Activated naive CD8-positive, alpha-beta T cell treated with anti-CD3 and anti-CD28 coated beads, Interleukin-2, amount 50 U/mL, for 24 hours (primary cell): ENCODE measurements at regions not wholly inside any gene's neighbourhood (a gene's known extent, or its start where the extent isn't known, plus 50 kb on each side); places are given as distances from the start of the nearest gene placed in this dataset.

ENCODE experiments used
- ATAC-seq: fragments of 150-1000 bp; cut with Tn5 transposase; one replicate; pipeline ENCODE4 v1.10.0; 2021
- DNase-seq: peaks from one replicate; pipeline ENCODE4 v3.0.0; 2021
- H3K27ac Mint-ChIP-seq: one replicate; pipeline ENCODE4 v1.8.0; 2021; ENCODE audit warnings: mild to moderate bottlenecking, mixed read lengths
- H3K27me3 Mint-ChIP-seq: one replicate; pipeline ENCODE4 v1.8.0; 2021; ENCODE audit warnings: mixed read lengths
- H3K36me3 Mint-ChIP-seq: one replicate; pipeline ENCODE4 v1.8.0; 2021; ENCODE audit warnings: low read depth, mixed read lengths
- H3K4me1 Mint-ChIP-seq: one replicate; pipeline ENCODE4 v1.8.0; 2021; ENCODE audit warnings: mixed read lengths
- H3K4me3 Mint-ChIP-seq: one replicate; pipeline ENCODE4 v1.8.0; 2021; ENCODE audit warnings: mild to moderate bottlenecking, moderate library complexity, mixed read lengths
- H3K9me3 Mint-ChIP-seq: one replicate; pipeline ENCODE4 v1.8.0; 2021; ENCODE audit warnings: mixed read lengths

DNA sequence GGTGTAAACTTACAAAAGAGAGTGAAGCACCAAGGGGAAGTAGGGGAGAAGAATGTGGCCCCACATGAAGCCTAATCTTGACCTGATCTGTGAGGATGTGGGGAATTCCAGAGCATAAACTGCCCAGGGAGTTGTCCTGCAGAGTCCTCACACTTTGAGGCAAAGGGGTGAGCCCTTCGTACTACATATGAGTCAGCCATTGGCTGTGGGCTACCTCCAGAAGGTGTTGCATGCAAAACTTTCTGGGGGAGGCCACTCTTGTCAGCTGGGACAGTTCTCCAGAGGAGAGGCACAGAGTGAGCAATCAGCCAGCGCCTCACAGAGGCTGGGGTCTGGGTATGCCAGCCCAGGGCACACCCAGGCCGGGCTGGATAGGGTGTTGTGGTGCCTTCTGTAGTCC lies 98.1 kb upstream of the NMUR2 start:
- H3K27ac Mint-ChIP-seq = no peak overlapping the region
- no peak overlapping the region for H3K4me3 Mint-ChIP-seq
- H3K27me3 Mint-ChIP-seq = peaks cover 17% of the 10 kb centered on the region
- no peak for ATAC-seq
- no peaks in the 10 kb centered on the region for H3K9me3 Mint-ChIP-seq
- no peaks in the 10 kb centered on the region for H3K4me1 Mint-ChIP-seq
- no peak for DNase-seq
- no peaks in the 10 kb centered on the region for H3K36me3 Mint-ChIP-seq

DNA sequence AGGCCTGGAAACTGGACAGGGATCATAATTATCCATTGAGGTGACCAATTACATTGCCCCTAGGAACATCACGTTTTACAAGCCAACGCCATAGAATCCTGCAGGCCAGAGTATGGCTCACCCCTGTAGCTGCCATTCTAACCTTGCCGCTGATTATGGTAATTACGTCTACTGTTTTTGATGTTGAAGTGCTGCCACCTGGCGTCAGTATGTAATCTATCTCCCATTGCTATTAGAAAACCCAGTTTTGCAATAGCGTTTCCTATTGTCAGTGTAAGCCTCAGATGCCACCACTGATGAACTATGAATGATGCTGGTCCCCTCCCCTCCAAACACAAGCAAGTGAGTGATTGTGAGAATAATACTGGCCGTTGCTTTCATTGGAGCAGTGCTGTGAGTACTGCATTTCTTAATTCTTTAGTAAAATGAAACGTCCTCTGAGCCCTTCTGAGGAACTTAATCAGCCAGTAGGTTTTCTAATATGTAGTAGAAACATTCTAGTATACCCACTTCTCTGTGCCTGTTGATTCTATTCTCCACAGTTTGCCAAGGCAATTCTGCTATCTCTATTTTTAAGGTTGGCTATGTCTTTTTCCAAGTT lies 100.5 kb upstream of the NMUR2 start:
- Mint-ChIP-seq H3K36me3 (no peaks in the 10 kb centered on the region), H3K27ac (no peak overlapping the region), H3K9me3 (no peaks in the 10 kb centered on the region), H3K27me3 (peaks cover 21% of the 10 kb centered on the region), H3K4me3 (no peak overlapping the region), H3K4me1 (no peaks in the 10 kb centered on the region)
- ATAC-seq = peak; percentile 70
- DNase-seq = peak; percentile 54

DNA sequence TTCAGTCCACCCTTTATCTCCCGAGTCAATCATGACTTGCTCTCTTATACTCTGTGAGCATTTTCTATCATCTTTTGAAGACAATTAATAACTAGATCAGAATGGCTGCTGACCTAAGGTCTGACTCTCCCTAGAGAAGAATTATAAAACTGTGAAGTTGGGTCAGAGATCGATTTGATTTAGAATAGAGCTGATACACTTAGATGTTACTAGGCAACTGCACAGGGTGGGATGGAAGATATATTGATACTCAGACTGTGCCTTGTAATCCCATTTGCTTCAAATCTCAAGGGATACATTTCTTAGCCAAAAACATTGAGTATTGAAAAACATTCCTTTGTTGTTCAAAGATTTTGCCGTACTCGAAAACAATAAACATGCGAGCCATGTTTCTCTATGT lies 106.0 kb upstream of the NMUR2 start:
- H3K27me3 Mint-ChIP-seq = peaks cover 12% of the 10 kb centered on the region
- DNase-seq (no peak), ATAC-seq (no peak)
- no peaks in the 10 kb centered on the region for H3K36me3 Mint-ChIP-seq
- H3K27ac Mint-ChIP-seq = no peak overlapping the region
- no peaks in the 10 kb centered on the region for H3K9me3 Mint-ChIP-seq
- H3K4me3 Mint-ChIP-seq = no peak overlapping the region
- no peaks in the 10 kb centered on the region for H3K4me1 Mint-ChIP-seq

DNA sequence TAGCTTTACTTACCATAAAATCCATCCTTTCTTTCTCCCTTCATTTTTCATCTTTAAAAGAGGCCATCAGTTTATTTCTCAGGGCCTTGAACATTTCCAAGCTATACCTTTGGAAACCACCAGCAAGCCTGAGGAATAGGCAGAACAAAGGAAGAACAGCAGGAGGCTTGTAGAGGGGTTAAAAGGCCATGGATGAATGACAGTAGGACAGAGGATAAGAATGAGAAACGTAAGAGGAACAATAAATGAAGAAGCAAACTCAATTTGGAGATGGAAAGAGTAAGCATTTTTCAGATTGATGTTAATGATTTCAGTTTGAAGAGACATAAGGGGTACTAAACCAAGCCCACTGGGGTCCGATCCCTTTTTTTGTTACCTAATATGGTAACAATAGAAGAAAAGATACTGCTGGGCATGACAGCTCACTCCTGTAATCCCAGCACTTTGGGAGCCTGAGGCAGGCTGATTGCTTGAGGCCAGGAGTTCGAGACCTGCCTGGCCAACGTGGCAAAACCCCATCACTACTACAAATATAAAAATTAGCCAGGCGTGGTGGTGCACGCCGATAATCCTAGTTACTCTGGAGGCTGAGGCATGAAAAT lies 106.6 kb upstream of the NMUR2 start:
- ATAC-seq (no peak), DNase-seq (no peak)
- Mint-ChIP-seq H3K27ac (no peak overlapping the region), H3K4me1 (no peaks in the 10 kb centered on the region), H3K36me3 (no peaks in the 10 kb centered on the region), H3K4me3 (no peak overlapping the region), H3K27me3 (peaks cover 14% of the 10 kb centered on the region), H3K9me3 (no peaks in the 10 kb centered on the region)

DNA sequence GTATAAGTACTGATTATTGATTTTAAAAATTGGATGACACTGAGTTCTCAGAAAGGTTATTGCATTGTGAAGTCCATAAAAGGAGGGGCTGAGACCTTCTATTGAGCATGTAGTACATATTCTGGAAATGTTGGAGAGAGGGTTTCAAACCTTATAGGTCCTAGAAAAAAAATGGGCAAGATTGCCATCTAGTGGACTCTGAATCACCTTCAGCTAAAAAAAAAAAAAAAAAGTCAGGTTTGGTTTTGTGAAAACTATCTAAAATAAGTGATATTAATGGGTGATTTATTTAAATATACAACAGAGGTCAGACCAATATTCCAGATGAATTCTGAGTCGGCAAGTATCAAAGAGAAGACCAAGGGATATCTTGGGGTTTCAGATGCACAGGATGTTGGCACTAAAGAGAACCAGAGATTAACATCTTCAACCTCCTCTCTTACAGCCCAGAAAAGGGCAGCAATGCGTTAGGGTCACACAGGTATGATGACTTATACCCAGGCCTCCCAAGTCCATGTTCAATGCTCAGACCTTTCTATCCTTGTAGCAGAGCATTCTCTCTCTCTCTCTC lies 109.8 kb upstream of the NMUR2 start:
- no peaks in the 10 kb centered on the region for H3K9me3 Mint-ChIP-seq
- H3K36me3 Mint-ChIP-seq = no peaks in the 10 kb centered on the region
- DNase-seq = no peak
- peaks cover 5% of the 10 kb centered on the region for H3K27me3 Mint-ChIP-seq
- no peaks in the 10 kb centered on the region for H3K4me1 Mint-ChIP-seq
- no peak for ATAC-seq
- H3K4me3 Mint-ChIP-seq = no peak overlapping the region
- no peak overlapping the region for H3K27ac Mint-ChIP-seq

DNA sequence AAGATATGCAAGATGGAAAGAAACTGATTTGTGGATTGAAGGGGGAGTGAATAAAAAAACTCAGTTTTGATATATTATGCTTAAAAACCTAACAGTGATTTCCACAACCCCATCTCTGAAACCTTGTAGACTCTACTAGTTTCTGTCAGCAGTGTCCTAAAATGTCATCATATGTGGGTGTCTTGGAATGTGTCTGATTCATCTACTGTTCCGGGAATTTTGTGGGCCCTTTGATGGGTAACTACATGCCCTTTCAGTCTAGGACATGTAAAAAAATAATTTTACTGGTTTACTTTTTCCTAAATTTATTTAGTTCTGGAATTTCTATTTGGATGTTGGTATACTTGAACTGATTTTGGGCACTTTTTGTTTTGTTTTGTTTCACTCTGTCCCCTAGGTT lies 118.9 kb upstream of the NMUR2 start:
- Mint-ChIP-seq H3K36me3 (no peaks in the 10 kb centered on the region), H3K27ac (no peak overlapping the region), H3K4me1 (peaks cover 10% of the 10 kb centered on the region), H3K9me3 (no peaks in the 10 kb centered on the region), H3K27me3 (peaks cover 3% of the 10 kb centered on the region), H3K4me3 (no peak overlapping the region)
- no peak for DNase-seq
- no peak for ATAC-seq

DNA sequence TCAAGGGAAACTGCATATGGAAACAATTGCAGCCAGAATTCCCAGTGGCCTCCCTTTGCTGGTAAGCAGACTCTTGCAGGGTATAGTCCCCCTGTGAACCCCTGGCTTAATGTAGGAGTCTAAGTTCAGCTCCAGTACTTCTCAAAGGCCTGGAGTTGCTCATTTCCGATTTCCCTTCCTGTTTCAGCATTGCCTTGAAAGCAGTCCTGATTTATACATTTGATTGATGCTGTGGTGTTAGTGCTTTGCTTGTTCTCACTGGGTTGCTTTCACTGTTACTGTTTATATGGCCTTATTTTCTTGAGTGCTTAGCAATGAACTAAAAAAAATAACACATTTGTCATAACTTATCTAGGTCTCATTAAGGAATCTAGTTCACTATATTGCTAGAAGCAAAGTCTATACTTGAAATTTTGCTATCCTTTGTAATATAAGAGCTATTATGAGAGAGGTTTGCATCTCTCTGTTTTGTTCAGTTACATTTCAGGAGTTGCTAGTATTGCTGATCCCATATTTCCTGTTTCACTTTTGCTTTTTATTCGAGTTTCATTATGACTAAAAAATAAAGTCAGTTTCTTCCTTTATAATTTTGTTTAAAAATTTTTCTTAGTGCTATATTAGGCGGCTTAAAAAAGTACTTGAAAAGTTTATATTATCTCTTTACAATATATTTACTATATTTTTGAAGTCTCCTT lies 122.4 kb upstream of the NMUR2 start:
- no peak overlapping the region for H3K27ac Mint-ChIP-seq
- ATAC-seq (no peak), DNase-seq (no peak)
- H3K9me3 Mint-ChIP-seq = no peaks in the 10 kb centered on the region
- H3K27me3 Mint-ChIP-seq = no peaks in the 10 kb centered on the region
- H3K4me1 Mint-ChIP-seq = peaks cover 10% of the 10 kb centered on the region
- no peaks in the 10 kb centered on the region for H3K36me3 Mint-ChIP-seq
- no peak overlapping the region for H3K4me3 Mint-ChIP-seq

DNA sequence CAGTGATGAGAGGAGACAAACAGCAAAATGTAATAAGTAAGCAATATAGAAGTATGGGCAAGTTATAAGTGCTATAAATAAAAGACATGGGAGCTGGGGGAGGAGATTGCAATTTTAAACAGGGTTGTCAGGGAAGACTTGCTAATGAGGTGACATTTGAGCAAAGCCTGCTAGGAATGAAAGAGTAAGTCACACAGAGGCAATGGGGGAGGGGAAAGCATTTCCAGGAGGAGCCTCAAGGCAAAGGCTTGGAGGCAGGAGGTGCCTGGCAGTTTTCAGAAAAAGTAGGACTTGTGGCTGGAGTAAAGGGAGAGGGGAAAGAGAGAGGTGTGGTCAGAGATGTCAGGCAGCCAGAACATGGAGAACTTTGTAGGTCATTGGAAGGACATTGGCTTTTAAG lies 124.4 kb upstream of the NMUR2 start:
- H3K36me3 Mint-ChIP-seq = no peaks in the 10 kb centered on the region
- H3K27me3 Mint-ChIP-seq = no peaks in the 10 kb centered on the region
- ATAC-seq = no peak
- H3K4me1 Mint-ChIP-seq = peaks cover 8% of the 10 kb centered on the region
- H3K9me3 Mint-ChIP-seq = no peaks in the 10 kb centered on the region
- no peak for DNase-seq
- no peak overlapping the region for H3K4me3 Mint-ChIP-seq
- no peak overlapping the region for H3K27ac Mint-ChIP-seq

DNA sequence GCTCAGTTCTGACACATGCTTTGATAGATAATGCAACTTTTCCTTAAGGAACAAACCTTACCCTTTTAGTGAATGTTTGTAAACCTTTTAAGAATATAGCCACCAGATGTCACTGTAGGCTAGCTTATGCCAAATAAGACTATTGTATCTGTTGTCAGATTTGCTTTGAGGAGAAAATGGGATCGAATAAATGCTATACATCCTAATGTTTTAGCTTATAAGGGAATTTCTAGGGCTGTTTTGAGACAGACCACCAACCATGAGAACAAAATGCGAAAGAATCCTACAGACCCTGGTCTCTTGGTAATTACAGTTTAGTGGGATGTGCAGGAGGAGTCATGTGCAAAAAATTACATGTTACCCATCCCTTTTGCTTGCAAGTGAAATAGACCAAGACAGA lies 127.6 kb upstream of the NMUR2 start:
- Mint-ChIP-seq H3K27me3 (no peaks in the 10 kb centered on the region), H3K9me3 (no peaks in the 10 kb centered on the region), H3K27ac (no peak overlapping the region), H3K36me3 (no peaks in the 10 kb centered on the region), H3K4me3 (no peak overlapping the region), H3K4me1 (peaks cover under 1% of the 10 kb centered on the region)
- ATAC-seq = peak; percentile 24
- DNase-seq = no peak

DNA sequence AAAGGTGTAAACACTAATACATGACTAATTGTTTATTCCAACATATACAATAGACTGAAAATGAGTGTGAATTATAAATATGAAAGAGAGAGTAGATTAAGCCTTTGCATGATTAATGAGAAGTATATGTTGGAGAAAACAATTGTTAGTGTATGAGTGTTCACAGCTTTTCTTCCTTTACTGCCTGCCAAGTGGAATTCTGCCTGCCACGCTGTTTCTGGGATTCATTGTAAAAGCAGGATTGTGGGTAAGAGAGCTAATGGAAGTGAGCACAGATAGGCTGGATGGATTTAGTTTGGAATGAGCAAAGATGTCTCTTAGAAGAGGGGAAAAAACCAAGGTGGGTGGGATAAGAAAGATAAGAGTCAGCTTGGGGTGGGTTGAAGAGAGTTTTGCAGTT lies 129.6 kb upstream of the NMUR2 start:
- H3K27me3 Mint-ChIP-seq = no peaks in the 10 kb centered on the region
- ATAC-seq = no peak
- H3K4me1 Mint-ChIP-seq = no peaks in the 10 kb centered on the region
- no peaks in the 10 kb centered on the region for H3K9me3 Mint-ChIP-seq
- no peak for DNase-seq
- H3K4me3 Mint-ChIP-seq = no peak overlapping the region
- no peaks in the 10 kb centered on the region for H3K36me3 Mint-ChIP-seq
- H3K27ac Mint-ChIP-seq = no peak overlapping the region

DNA sequence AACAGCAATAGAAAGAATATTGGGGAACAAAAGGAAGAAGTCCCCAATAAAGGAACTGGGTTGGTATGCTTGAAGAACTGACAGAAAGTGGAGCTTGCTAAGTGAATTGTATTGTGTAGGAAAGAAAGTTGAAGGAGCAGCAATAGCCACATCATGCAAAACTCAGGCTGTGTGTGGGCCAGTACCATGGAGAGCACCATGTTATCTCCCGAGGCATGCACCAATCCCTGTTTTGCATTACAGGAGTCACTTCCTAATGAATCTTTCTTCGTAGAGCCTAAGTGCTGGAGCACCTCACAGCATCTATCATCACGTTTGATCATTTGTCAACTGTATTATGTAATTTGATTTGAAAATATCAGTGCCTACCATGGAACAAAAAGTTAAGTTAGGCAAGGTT lies 137.7 kb upstream of the NMUR2 start:
- H3K27me3 Mint-ChIP-seq = peaks cover 17% of the 10 kb centered on the region
- H3K9me3 Mint-ChIP-seq = no peaks in the 10 kb centered on the region
- no peak for DNase-seq
- no peaks in the 10 kb centered on the region for H3K36me3 Mint-ChIP-seq
- no peak overlapping the region for H3K27ac Mint-ChIP-seq
- ATAC-seq = no peak
- H3K4me1 Mint-ChIP-seq = no peaks in the 10 kb centered on the region
- H3K4me3 Mint-ChIP-seq = no peak overlapping the region

DNA sequence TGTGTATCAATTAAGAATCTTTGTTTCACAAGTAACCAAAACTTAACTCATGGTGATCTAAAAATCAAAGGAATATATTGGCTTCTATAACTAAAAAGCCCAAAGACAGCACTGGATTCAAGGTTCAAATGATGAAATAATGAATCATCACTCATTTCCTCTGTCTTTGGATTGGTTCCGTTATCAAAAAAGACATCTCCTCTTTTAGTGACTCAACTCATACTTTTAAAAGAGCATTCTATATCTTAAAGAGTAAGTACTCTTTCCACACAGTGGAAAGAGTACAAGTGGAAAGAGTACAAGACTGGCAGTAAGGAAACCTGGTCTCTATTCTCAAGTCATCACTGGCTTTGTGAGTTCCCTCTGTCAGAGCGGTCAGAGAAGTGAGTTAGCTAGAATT lies 141.4 kb upstream of the NMUR2 start:
- Mint-ChIP-seq H3K27ac (no peak overlapping the region), H3K4me3 (no peak overlapping the region), H3K27me3 (peaks cover 13% of the 10 kb centered on the region), H3K4me1 (no peaks in the 10 kb centered on the region), H3K9me3 (no peaks in the 10 kb centered on the region), H3K36me3 (no peaks in the 10 kb centered on the region)
- ATAC-seq (peak; percentile 43), DNase-seq (no peak)

DNA sequence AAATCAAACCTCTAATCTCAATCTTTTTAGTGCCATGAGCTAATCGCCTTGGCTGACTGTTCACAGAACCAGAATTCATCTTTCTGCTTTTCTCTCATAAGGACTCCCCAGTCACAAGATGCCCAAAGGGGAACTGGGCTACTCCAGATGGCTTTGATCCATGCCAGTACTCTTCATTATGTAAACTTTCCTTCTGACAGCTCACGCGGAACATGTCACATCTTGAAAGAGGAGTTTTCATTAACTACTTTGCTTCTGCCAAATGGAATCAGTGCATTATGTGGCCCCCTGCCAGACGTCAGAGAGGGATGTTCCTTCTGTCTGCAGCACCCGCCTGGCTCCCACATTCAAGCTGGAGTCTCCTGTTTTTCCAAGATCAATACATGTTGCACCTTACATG lies 142.1 kb upstream of the NMUR2 start:
- H3K4me3 Mint-ChIP-seq = no peak overlapping the region
- H3K27me3 Mint-ChIP-seq = peaks cover 12% of the 10 kb centered on the region
- H3K36me3 Mint-ChIP-seq = no peaks in the 10 kb centered on the region
- no peaks in the 10 kb centered on the region for H3K9me3 Mint-ChIP-seq
- no peak for DNase-seq
- no peak for ATAC-seq
- no peak overlapping the region for H3K27ac Mint-ChIP-seq
- H3K4me1 Mint-ChIP-seq = no peaks in the 10 kb centered on the region

DNA sequence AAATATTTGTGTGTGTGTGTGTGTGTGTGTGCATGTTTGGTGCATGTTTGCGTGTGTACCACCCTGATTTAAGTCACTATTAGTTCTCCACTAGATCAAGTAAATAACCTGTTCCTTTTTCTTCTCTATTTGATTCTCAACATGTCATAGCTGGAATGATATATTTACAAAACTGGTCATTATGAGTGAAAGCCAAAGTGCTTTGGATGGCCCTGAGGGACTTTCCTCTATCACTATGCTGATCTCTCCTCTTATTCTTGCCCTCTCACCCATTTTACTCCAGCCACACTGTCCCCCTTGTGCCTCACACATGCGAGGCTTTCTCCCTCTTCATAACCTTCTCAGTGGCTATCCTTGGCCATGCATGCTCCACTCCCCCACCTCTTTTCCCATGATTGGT lies 144.6 kb upstream of the NMUR2 start:
- H3K36me3 Mint-ChIP-seq = no peaks in the 10 kb centered on the region
- no peak overlapping the region for H3K4me3 Mint-ChIP-seq
- DNase-seq = no peak
- ATAC-seq = no peak
- H3K9me3 Mint-ChIP-seq = no peaks in the 10 kb centered on the region
- peaks cover 3% of the 10 kb centered on the region for H3K27me3 Mint-ChIP-seq
- H3K27ac Mint-ChIP-seq = no peak overlapping the region
- no peaks in the 10 kb centered on the region for H3K4me1 Mint-ChIP-seq

DNA sequence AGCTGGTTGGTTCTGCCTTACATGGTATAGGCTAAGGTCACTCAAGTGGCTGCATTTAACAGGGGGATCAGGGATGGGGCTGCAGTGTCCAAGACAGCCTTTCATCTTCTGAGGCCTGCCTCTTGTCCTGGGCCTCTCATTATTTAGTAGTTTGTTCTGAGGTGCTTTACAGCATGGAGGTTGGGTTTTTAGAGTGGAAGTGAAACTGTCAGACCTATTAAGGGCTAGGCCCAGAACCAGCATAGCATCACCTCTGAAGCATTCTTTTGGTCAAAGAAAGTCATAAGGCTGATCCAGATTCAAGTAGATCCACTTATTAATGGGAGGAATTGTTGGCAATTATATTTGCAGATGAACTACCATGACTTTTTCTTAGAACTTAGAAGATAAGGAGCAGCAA lies 146.0 kb upstream of the NMUR2 start:
- DNase-seq (no peak), ATAC-seq (no peak)
- Mint-ChIP-seq H3K36me3 (no peaks in the 10 kb centered on the region), H3K9me3 (no peaks in the 10 kb centered on the region), H3K4me1 (no peaks in the 10 kb centered on the region), H3K4me3 (no peak overlapping the region), H3K27me3 (peaks cover 2% of the 10 kb centered on the region), H3K27ac (no peak overlapping the region)
